ENCODE measurements at regions not wholly inside any gene's neighbourhood (a gene's known extent, or its start where the extent isn't known, plus 50 kb on each side); places are given as distances from the start of the nearest gene placed in this dataset.

DNA sequence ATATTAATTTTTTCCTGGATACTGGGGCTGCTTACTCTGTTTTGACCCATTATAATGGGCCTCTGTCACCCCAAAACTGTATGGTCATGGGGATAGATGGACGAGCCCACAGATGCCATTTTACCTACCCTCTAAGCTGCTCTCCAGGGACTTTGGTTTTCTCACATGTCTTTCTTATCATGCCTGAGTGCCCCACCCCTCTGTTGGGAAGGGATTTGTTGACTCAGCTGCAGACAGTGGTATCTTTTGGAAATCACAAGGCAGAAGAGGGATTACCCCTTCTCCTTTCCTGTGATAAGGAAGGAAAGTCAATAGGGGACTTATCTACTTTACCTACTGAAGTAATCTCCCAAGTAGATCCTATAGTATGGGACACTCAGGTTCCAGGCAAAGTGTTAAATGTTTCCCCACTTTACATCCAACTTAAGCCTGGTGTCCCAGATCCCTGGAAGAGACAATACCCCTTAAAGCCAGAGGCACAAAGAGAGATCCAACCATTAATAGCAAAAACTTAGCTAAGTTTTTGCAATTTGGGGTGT, 182.7 kb downstream of the RNF152 start:
- TF ChIP-seq, protein P1, sequence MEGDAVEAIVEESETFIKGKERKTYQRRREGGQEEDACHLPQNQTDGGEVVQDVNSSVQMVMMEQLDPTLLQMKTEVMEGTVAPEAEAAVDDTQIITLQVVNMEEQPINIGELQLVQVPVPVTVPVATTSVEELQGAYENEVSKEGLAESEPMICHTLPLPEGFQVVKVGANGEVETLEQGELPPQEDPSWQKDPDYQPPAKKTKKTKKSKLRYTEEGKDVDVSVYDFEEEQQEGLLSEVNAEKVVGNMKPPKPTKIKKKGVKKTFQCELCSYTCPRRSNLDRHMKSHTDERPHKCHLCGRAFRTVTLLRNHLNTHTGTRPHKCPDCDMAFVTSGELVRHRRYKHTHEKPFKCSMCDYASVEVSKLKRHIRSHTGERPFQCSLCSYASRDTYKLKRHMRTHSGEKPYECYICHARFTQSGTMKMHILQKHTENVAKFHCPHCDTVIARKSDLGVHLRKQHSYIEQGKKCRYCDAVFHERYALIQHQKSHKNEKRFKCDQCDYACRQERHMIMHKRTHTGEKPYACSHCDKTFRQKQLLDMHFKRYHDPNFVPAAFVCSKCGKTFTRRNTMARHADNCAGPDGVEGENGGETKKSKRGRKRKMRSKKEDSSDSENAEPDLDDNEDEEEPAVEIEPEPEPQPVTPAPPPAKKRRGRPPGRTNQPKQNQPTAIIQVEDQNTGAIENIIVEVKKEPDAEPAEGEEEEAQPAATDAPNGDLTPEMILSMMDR (IDR thresholded peaks at IDR 0.05; ENCODE audit: borderline replicate concordance, extremely low read depth, low read length, poor library complexity, severe bottlenecking): no peak
- TF ChIP-seq EZH2 (IDR thresholded peaks at IDR 0.05; ENCODE audit: borderline replicate concordance, low read depth, low read length, severe bottlenecking): no peak

Data from DND-41 (cell line).